Gastroesophageal sphincter (tissue), 4 donors: ENCODE measurements at regions not wholly inside any gene's neighbourhood (a gene's known extent, or its start where the extent isn't known, plus 50 kb on each side); places are given as distances from the start of the nearest gene placed in this dataset.

Experiments
- ATAC-seq: fragments of 150-250 bp; one replicate; pipeline ENCODE4 v1.9.1; 2016; ENCODE audit warnings: mild to moderate bottlenecking, moderate library complexity
- H3K27ac ChIP-seq, 4 donors: fragments of 200-600 bp; sonication (generic) in 3 of 4; 1 replicate in 3 of 4; 2 replicates in 1 of 4; pipeline ENCODE4 v1.5.1; 2016 to 2019
- H3K27me3 ChIP-seq: fragments of 200-600 bp; sonication (generic); one replicate; pipeline ENCODE4 v1.5.1; 2019
- H3K36me3 ChIP-seq, 2 donors: fragments of 200-600 bp; sonication (generic); one replicate each; pipeline ENCODE4 v1.5.1; 2019; ENCODE audit warnings: control low read depth in 1 of 2
- H3K4me1 ChIP-seq, 3 donors: fragments of 200-600 bp; sonication (generic); 1 replicate in 2 of 3; 2 replicates in 1 of 3; pipeline ENCODE4 v1.5.1; 2016 to 2019; ENCODE audit warnings: control low read depth in 2 of 3
- H3K4me3 ChIP-seq, 2 donors: fragments of 200-600 bp; sonication (generic); one replicate each; pipeline ENCODE4 v1.5.1; 2019; ENCODE audit warnings: mild to moderate bottlenecking in 1 of 2, moderate library complexity in 1 of 2
- H3K9me3 ChIP-seq, 3 donors: fragments of 200-600 bp; sonication (generic); one replicate each; pipeline ENCODE4 v1.5.1; 2017 to 2019; ENCODE audit warnings: control low read depth in 2 of 3
- EP300 ChIP-seq: sonication (generic); formaldehyde crosslinking; IDR thresholded peaks from one replicate; pipeline ENCODE4 v1.6.1; 2017; ENCODE audit warnings: antibody characterized with exemption, mild to moderate bottlenecking
- POLR2A ChIP-seq, 2 donors: fragments of 450-650 bp; IDR thresholded peaks; one replicate each; pipeline ENCODE4 v1.6.1; 2017; ENCODE audit warnings: antibody characterized with exemption in 2 of 2, mild to moderate bottlenecking in 2 of 2, moderate library complexity in 1 of 2
- POLR2AphosphoS5 ChIP-seq: sonication (generic); formaldehyde crosslinking; IDR thresholded peaks from one replicate; pipeline ENCODE4 v1.6.1; 2017; ENCODE audit warnings: antibody characterized with exemption
- WGBS, 2 donors: methylation state at CpG; one replicate each; pipeline ENCODE4 v1.1.5; 2018; ENCODE audit warnings: low coverage in 1 of 2; 5-methylcytosine and 5-hydroxymethylcytosine counted together
- TF ChIP-seq, protein P1 (sequence below), 4 experiments: fragments of 200-600 bp in 2 of 4; fragments of 450-650 bp in 2 of 4; sonication (generic) in 1 of 4; IDR thresholded peaks; one replicate each; pipeline ENCODE4 v1.5.1; 2017 to 2019; ENCODE audit warnings: antibody characterized with exemption in 4 of 4, mild to moderate bottlenecking in 2 of 4, moderate library complexity in 2 of 4

DNA sequence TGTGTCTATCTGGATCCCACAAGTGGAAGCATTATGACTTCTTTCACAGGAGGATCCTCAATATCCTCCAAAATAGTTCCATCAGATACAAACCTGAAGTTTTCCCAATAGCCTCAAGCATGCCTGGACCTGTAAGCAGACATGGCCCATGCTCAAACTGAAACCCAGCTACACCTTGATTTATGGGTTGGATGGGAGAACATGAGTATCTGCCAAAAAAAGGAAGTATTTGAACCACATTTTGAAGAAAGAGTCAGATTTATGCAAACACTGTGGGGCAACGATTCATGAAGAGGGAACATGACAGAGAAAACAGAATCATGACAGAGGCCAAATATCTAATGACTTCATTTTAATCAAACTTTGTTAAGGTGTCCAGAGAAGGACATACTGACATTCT lies 351.0 kb upstream of the NFIA start:
- Histone ChIP-seq H3K4me3 (no peak overlapping the region), H3K36me3 (no peaks in the 10 kb centered on the region), H3K4me1 (no peaks in the 10 kb centered on the region), H3K9me3 (no peaks in the 10 kb centered on the region), H3K27ac (no peak overlapping the region), H3K27me3 (no peaks in the 10 kb centered on the region)
- no peak for ATAC-seq
- TF ChIP-seq EP300, result no peak
- no peak for TF ChIP-seq POLR2A (IDR thresholded peaks at IDR 0.05)
- TF ChIP-seq POLR2AphosphoS5, result no peak
- TF ChIP-seq, protein P1, sequence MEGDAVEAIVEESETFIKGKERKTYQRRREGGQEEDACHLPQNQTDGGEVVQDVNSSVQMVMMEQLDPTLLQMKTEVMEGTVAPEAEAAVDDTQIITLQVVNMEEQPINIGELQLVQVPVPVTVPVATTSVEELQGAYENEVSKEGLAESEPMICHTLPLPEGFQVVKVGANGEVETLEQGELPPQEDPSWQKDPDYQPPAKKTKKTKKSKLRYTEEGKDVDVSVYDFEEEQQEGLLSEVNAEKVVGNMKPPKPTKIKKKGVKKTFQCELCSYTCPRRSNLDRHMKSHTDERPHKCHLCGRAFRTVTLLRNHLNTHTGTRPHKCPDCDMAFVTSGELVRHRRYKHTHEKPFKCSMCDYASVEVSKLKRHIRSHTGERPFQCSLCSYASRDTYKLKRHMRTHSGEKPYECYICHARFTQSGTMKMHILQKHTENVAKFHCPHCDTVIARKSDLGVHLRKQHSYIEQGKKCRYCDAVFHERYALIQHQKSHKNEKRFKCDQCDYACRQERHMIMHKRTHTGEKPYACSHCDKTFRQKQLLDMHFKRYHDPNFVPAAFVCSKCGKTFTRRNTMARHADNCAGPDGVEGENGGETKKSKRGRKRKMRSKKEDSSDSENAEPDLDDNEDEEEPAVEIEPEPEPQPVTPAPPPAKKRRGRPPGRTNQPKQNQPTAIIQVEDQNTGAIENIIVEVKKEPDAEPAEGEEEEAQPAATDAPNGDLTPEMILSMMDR (IDR thresholded peaks at IDR 0.05), result no peak
- 22 to 45% methylated on average over 1 of the region's 1 CpG for WGBS, 2 donors

DNA sequence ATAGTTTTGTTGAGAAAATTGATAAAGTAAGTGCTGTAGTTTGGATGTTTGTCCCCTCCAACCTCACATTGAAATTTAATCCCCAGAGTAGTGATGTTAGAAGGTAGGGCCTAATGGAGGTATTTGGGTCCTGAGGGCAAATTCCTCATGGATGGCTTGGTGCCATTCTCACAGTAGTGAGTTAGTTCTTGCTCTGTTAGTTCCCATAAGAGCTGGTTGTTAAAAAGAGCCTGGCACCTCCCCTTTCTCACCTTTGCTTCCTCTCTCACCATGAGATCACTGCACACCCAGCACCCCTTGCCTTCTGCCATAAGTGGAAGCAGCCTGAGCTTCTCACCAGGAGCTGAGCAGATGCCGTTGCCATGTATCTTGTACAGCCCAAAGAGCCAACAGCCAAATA lies 354.8 kb upstream of the NFIA start:
- TF ChIP-seq POLR2AphosphoS5 (no peak), POLR2A (IDR thresholded peaks at IDR 0.05) (no peak), EP300 (no peak)
- TF ChIP-seq, protein P1 (IDR thresholded peaks at IDR 0.05), result no peak

DNA sequence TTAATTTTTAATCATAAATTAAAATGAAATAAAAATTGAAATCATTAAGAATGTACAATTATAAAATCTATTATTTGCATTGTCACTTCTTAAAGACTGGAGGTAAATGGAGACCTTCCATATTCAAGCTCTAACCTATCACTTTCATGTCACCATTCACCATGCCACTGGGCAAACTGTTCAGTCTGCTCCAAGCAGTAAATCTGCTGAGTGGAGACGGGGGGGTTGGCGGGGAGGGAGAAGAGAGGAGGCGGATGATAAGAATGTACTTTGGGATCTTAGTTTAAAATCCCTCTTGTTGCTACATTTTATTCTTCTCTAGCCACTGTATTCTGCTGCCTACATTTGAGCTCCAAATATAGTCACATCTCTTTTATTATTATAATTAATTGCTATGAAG lies 365.9 kb upstream of the NFIA start:
- Histone ChIP-seq H3K4me1 (no peaks in the 10 kb centered on the region), H3K9me3 (peaks cover 0 to 7% (median 0%) of the 10 kb centered on the region in 3 donors), H3K27me3 (no peaks in the 10 kb centered on the region), H3K4me3 (no peak overlapping the region), H3K36me3 (no peaks in the 10 kb centered on the region), H3K27ac (no peak overlapping the region)
- 71 to 97% methylated on average over 1 to 3 of the region's 3 CpGs for WGBS, 2 donors
- TF ChIP-seq EP300 (no peak), POLR2A (IDR thresholded peaks at IDR 0.05) (no peak), POLR2AphosphoS5 (no peak)
- TF ChIP-seq, protein P1 (IDR thresholded peaks at IDR 0.05), result no peak
- no peak for ATAC-seq

More for the DNA sequence above, 354.8 kb upstream of the NFIA start:
- no peaks in the 10 kb centered on the region for H3K9me3 ChIP-seq
- no peak overlapping the region for H3K27ac ChIP-seq
- H3K4me3 ChIP-seq, result no peak overlapping the region
- no peaks in the 10 kb centered on the region for H3K36me3 ChIP-seq
- no peaks in the 10 kb centered on the region for H3K27me3 ChIP-seq
- ATAC-seq, result no peak
- WGBS, 2 donors, result 91 to 100% methylated on average over 1 of the region's 1 CpG
- no peaks in the 10 kb centered on the region for H3K4me1 ChIP-seq

DNA sequence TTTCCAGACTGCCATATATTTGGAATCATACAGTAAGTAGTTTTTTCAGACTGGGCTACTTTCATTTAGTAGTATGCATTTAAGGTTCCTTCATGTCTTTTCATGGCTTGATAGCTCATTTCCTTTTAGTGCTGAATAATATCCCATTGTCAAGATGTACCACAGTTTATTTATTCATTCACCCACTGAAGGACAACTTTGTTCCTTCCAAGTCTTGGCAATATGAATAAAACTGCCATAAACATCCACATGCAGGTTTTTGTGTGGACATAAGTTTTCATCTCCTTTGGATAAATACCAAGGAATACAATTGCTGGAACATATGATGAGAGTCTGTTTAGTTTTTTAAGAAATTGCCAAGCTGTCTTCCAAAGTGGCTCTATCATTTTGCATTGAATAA lies 366.4 kb upstream of the NFIA start:
- Histone ChIP-seq H3K4me3 (no peak overlapping the region), H3K27me3 (no peaks in the 10 kb centered on the region)

DNA sequence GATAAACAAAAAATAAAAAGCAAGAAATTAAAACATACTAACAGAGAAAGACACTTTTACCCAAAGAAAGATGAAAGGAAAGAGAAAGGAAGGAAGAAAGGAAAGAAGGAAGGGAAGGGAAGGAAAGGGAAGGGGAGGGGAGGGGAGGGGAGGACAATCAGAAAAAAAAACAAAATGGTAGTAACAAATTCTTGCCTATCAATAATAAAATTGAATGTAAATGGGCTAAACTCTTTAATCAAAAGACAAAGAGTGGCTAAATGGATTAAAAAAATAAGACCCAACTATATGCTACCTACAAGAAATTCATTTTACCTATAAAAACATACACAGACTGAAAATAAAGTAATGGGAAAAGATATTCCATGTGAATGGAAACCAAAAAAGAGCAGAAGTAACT lies 372.9 kb upstream of the NFIA start:
- no peak for ATAC-seq
- TF ChIP-seq POLR2AphosphoS5 (no peak), POLR2A (IDR thresholded peaks at IDR 0.05) (no peak), EP300 (no peak)
- TF ChIP-seq, protein P1 (IDR thresholded peaks at IDR 0.05), result no peak
- Histone ChIP-seq H3K4me3 (no peak overlapping the region), H3K4me1 (no peaks in the 10 kb centered on the region), H3K36me3 (no peaks in the 10 kb centered on the region), H3K27ac (no peak overlapping the region), H3K9me3 (peaks cover 0 to 5% (median 0%) of the 10 kb centered on the region in 3 donors), H3K27me3 (no peaks in the 10 kb centered on the region)

More for the DNA sequence above, 366.4 kb upstream of the NFIA start:
- H3K27ac ChIP-seq, result no peak overlapping the region
- no peak for TF ChIP-seq POLR2AphosphoS5
- no peak for TF ChIP-seq POLR2A (IDR thresholded peaks at IDR 0.05)
- TF ChIP-seq, protein P1 (IDR thresholded peaks at IDR 0.05), result no peak
- ATAC-seq, result no peak
- peaks cover 0 to 5% (median 0%) of the 10 kb centered on the region in 3 donors for H3K9me3 ChIP-seq
- H3K36me3 ChIP-seq, result no peaks in the 10 kb centered on the region
- no peaks in the 10 kb centered on the region for H3K4me1 ChIP-seq
